ENCODE measurements at regions not wholly inside any gene's neighbourhood (a gene's known extent, or its start where the extent isn't known, plus 50 kb on each side); places are given as distances from the start of the nearest gene placed in this dataset.

DNA sequence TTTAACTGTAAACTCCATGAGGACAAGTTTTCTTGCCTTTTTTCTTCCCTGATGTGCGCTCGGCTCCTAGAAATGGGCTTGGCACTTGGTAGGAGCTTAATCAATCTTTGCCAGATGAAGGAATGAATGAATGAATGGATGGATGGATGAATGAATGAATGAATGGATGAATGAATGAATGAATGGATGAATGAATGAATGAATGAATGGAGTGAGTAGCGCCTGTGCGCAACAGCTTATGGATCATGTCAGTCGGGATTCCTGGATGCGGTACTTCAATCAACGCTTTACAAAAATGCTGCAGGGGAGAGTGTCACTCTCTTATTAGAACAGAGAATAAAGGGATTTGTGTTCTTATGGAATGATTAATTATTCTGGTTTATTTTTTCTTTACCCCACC is 267.3 kb downstream of the TFAP2C start:
- H3K4me2 ChIP-seq: no peak overlapping the region
- H3K4me1 Mint-ChIP-seq: peaks cover 29% of the 10 kb centered on the region

DNA sequence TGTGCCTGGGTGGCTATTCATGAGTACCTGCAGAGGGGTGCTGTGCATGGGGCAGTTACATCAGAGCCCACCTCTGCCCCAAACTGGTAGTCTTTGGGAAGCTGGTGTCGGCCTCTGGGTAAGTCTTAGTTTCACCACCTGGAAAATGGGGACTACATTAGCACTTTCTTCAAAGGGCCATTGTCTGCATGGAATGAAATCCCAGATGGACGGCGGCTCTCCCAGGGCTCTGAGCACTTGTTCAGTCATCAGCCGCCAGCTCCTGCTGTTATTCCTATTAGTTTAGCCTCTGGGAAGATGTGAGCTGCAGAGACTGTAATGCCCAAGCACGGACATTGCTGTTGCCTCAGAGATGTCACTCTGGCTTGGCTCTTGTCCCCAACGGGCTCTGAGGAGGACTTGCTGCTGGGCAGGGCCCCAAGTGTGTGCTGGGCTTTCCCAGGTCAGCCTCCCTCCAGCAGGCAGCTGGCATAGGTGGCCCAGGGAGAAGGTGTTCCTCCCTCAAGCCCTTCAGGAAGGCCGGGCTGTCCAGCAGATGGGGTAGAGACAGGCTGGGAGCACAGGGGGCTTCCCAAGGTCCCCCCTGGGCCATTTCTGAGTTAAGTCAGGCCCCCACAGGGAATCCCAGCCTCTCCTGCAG is 268.3 kb downstream of the TFAP2C start:
- H3K4me2 ChIP-seq: peak overlapping the region; percentile 66
- Mint-ChIP-seq H3K9me3 (peaks cover 8% of the 10 kb centered on the region), H3K4me1 (peaks cover 27% of the 10 kb centered on the region), H3K36me3 (no peaks in the 10 kb centered on the region), H3K27ac (no peak overlapping the region), H3K4me3 (no peak overlapping the region), H3K27me3 (ENCODE audit: insufficient read depth, low read depth) (peaks cover 20% of the 10 kb centered on the region)
- H3F3A ChIP-seq (ENCODE audit: low read depth): peaks cover 39% of the 10 kb centered on the region
- peak overlapping the region; percentile 27 for H3K27ac ChIP-seq
- H3K4me1 ChIP-seq: peaks cover 32% of the 10 kb centered on the region
- no peaks in the 10 kb centered on the region for H3K36me3 ChIP-seq
- H3K9me3 ChIP-seq (ENCODE audit: low read depth): no peaks in the 10 kb centered on the region
- H3K79me2 ChIP-seq (ENCODE audit: low read depth): no peaks in the 10 kb centered on the region
- DNase-seq (ENCODE audit: low spot score): peak; percentile 73
- no peak overlapping the region for H2AFZ ChIP-seq (replicated peaks)
- TF ChIP-seq EZH2 (IDR thresholded peaks at IDR 0.05) (no peak), EZH2phosphoT487 (IDR thresholded peaks at IDR 0.05) (no peak)
- TF ChIP-seq, protein P1, sequence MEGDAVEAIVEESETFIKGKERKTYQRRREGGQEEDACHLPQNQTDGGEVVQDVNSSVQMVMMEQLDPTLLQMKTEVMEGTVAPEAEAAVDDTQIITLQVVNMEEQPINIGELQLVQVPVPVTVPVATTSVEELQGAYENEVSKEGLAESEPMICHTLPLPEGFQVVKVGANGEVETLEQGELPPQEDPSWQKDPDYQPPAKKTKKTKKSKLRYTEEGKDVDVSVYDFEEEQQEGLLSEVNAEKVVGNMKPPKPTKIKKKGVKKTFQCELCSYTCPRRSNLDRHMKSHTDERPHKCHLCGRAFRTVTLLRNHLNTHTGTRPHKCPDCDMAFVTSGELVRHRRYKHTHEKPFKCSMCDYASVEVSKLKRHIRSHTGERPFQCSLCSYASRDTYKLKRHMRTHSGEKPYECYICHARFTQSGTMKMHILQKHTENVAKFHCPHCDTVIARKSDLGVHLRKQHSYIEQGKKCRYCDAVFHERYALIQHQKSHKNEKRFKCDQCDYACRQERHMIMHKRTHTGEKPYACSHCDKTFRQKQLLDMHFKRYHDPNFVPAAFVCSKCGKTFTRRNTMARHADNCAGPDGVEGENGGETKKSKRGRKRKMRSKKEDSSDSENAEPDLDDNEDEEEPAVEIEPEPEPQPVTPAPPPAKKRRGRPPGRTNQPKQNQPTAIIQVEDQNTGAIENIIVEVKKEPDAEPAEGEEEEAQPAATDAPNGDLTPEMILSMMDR (IDR thresholded peaks at IDR 0.05): no peak
- no peak overlapping the region for H3K9ac ChIP-seq
- peaks cover 3% of the 10 kb centered on the region for H4K20me1 ChIP-seq (ENCODE audit: low read depth)
- H3K27me3 ChIP-seq: no peaks in the 10 kb centered on the region
- H3K4me3 ChIP-seq: no peak overlapping the region

More for the DNA sequence above, 267.3 kb downstream of the TFAP2C start:
- Histone ChIP-seq H3K9ac (no peak overlapping the region), H3F3A (ENCODE audit: low read depth) (peaks cover 39% of the 10 kb centered on the region), H3K27me3 (no peaks in the 10 kb centered on the region), H3K36me3 (no peaks in the 10 kb centered on the region), H3K27ac (no peak overlapping the region), H2AFZ (replicated peaks) (no peak overlapping the region), H3K4me1 (peaks cover 32% of the 10 kb centered on the region), H3K9me3 (ENCODE audit: low read depth) (no peaks in the 10 kb centered on the region), H4K20me1 (ENCODE audit: low read depth) (peaks cover 3% of the 10 kb centered on the region), H3K79me2 (ENCODE audit: low read depth) (no peaks in the 10 kb centered on the region), H3K4me3 (no peak overlapping the region)
- H3K27ac Mint-ChIP-seq: no peak overlapping the region
- TF ChIP-seq EZH2 (IDR thresholded peaks at IDR 0.05) (no peak), EZH2phosphoT487 (IDR thresholded peaks at IDR 0.05) (no peak)
- TF ChIP-seq, protein P1 (IDR thresholded peaks at IDR 0.05): no peak
- H3K27me3 Mint-ChIP-seq (ENCODE audit: insufficient read depth, low read depth): peaks cover 20% of the 10 kb centered on the region
- DNase-seq (ENCODE audit: low spot score): no peak
- peaks cover 7% of the 10 kb centered on the region for H3K9me3 Mint-ChIP-seq
- H3K4me3 Mint-ChIP-seq: no peak overlapping the region
- H3K36me3 Mint-ChIP-seq: no peaks in the 10 kb centered on the region

DNA sequence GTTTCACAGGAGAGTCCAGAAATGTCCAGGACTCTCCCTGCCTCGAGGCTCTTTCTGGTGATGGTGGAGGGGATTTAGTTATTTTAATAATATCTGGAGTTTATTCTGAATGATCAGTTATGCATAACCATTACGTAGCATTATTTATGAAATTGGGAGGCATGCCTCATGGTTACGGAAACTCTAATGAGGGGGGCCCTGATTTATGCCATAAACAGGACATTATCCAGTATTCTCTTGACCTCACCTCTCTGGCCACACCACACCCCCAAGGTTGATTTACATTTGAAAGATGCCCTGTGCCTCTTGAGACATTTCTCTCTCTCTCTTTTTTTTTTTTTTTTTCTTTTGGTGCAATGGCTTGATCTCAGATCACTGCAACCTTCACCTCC is 268.8 kb downstream of the TFAP2C start:
- H3K4me2 ChIP-seq: peak overlapping the region; percentile 66
- peaks cover 20% of the 10 kb centered on the region for H3K27me3 Mint-ChIP-seq (ENCODE audit: insufficient read depth, low read depth)

More for the DNA sequence above, 268.8 kb downstream of the TFAP2C start:
- H3K4me1 Mint-ChIP-seq: peaks cover 24% of the 10 kb centered on the region
- Histone ChIP-seq H3K27ac (peak overlapping the region; percentile 27), H3K27me3 (no peaks in the 10 kb centered on the region), H3K9me3 (ENCODE audit: low read depth) (no peaks in the 10 kb centered on the region), H3K36me3 (no peaks in the 10 kb centered on the region), H3K9ac (no peak overlapping the region), H3K79me2 (ENCODE audit: low read depth) (no peaks in the 10 kb centered on the region), H3F3A (ENCODE audit: low read depth) (peaks cover 39% of the 10 kb centered on the region), H3K4me1 (peaks cover 32% of the 10 kb centered on the region), H2AFZ (replicated peaks) (no peak overlapping the region), H3K4me3 (no peak overlapping the region), H4K20me1 (ENCODE audit: low read depth) (peaks cover 3% of the 10 kb centered on the region)
- TF ChIP-seq EZH2phosphoT487 (IDR thresholded peaks at IDR 0.05) (no peak), EZH2 (IDR thresholded peaks at IDR 0.05) (no peak)
- TF ChIP-seq, protein P1 (IDR thresholded peaks at IDR 0.05): no peak
- no peak for DNase-seq (ENCODE audit: low spot score)
- no peak overlapping the region for H3K4me3 Mint-ChIP-seq
- no peaks in the 10 kb centered on the region for H3K36me3 Mint-ChIP-seq
- H3K27ac Mint-ChIP-seq: no peak overlapping the region
- peaks cover 10% of the 10 kb centered on the region for H3K9me3 Mint-ChIP-seq
